ENCODE measurements at regions not wholly inside any gene's neighbourhood (a gene's known extent, or its start where the extent isn't known, plus 50 kb on each side); places are given as distances from the start of the nearest gene placed in this dataset.
"Not testable (repeated sequence)": the region's sequence is repeated elsewhere in the genome, so short reads cannot be mapped to it uniquely, and the experiment has no call there.

GRCh38 chr4:71220848-71221247 is 118.0 kb upstream of the SLC4A4 start:
- TF ChIP-seq CTCF (IDR thresholded peaks at IDR 0.05 in 2 of 3, conservative IDR thresholded peaks at IDR 0.05 in 1 of 3; ENCODE audit: control insufficient read depth in 2 of 3, extremely low read depth in 1 of 3, insufficient read depth in 1 of 3, low read depth in 3 of 3, low read length in 3 of 3); SPI1 (IDR thresholded peaks at IDR 0.05; ENCODE audit: borderline replicate concordance, insufficient read depth, low read depth, low read length); EZH2 (IDR thresholded peaks at IDR 0.05; ENCODE audit: borderline replicate concordance, control insufficient read depth, low read depth, low read length); CUX1 (IDR thresholded peaks at IDR 0.05; ENCODE audit: insufficient replicate concordance, low read depth, low read length); CHD2 (IDR thresholded peaks at IDR 0.05; ENCODE audit: borderline replicate concordance, low read depth, low read length); POLR2A (IDR thresholded peaks at IDR 0.05; ENCODE audit: low read depth, low read length); ATF2 (IDR thresholded peaks at IDR 0.05; ENCODE audit: low read length); SP1 (IDR thresholded peaks at IDR 0.05; ENCODE audit: low read depth, low read length): not testable (repeated sequence)
- TF ChIP-seq, protein P1, sequence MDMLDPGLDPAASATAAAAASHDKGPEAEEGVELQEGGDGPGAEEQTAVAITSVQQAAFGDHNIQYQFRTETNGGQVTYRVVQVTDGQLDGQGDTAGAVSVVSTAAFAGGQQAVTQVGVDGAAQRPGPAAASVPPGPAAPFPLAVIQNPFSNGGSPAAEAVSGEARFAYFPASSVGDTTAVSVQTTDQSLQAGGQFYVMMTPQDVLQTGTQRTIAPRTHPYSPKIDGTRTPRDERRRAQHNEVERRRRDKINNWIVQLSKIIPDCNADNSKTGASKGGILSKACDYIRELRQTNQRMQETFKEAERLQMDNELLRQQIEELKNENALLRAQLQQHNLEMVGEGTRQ (IDR thresholded peaks at IDR 0.05; ENCODE audit: borderline replicate concordance, low read depth, low read length): not testable (repeated sequence)
